Neural progenitor cell (in vitro differentiated cells): ENCODE measurements at regions not wholly inside any gene's neighbourhood (a gene's known extent, or its start where the extent isn't known, plus 50 kb on each side); places are given as distances from the start of the nearest gene placed in this dataset.

Source experiments
- DNase-seq: peaks from one replicate; pipeline ENCODE4 v3.0.0-alpha.2; 2016; ENCODE audit warnings: low spot score
- H2AFZ ChIP-seq: fragments of 200-600 bp; sonication (generic); replicated peaks from 2 replicates; pipeline ENCODE4 v1.6.1; 2016; ENCODE audit warnings: antibody characterized with exemption
- H3F3A ChIP-seq: fragments of 200-600 bp; sonication (generic); 2 replicates; pipeline ENCODE4 v1.6.1; 2016; ENCODE audit warnings: antibody characterized with exemption, low read depth
- H3K27ac ChIP-seq: fragments of 200-600 bp; sonication (generic); 2 replicates; pipeline ENCODE4 v1.5.1; 2016; ENCODE audit warnings: mild to moderate bottlenecking
- H3K27me3 ChIP-seq: fragments of 200-600 bp; sonication (generic); 2 replicates; pipeline ENCODE4 v1.6.1; 2016; ENCODE audit warnings: mild to moderate bottlenecking, moderate library complexity
- H3K36me3 ChIP-seq: fragments of 200-600 bp; sonication (generic); 2 replicates; pipeline ENCODE4 v1.5.1; 2016
- H3K4me1 ChIP-seq: fragments of 200-600 bp; sonication (generic); 2 replicates; pipeline ENCODE4 v1.6.1; 2016; ENCODE audit warnings: mixed run types
- H3K4me2 ChIP-seq: fragments of 200-600 bp; sonication (generic); 2 replicates; pipeline ENCODE4 v1.6.1; 2016
- H3K4me3 ChIP-seq: fragments of 200-600 bp; sonication (generic); 2 replicates; pipeline ENCODE4 v1.5.1; 2016
- H3K79me2 ChIP-seq: fragments of 200-600 bp; sonication (generic); 2 replicates; pipeline ENCODE4 v1.6.1; 2016; ENCODE audit warnings: low read depth
- H3K9ac ChIP-seq: fragments of 200-600 bp; sonication (generic); 2 replicates; pipeline ENCODE4 v1.6.1; 2016
- H3K9me3 ChIP-seq: fragments of 200-600 bp; sonication (generic); 2 replicates; pipeline ENCODE4 v1.5.1; 2016; ENCODE audit warnings: low read depth
- H4K20me1 ChIP-seq: fragments of 200-600 bp; sonication (generic); 2 replicates; pipeline ENCODE4 v1.6.1; 2016; ENCODE audit warnings: low read depth
- H3K27ac Mint-ChIP-seq: 3 replicates; pipeline ENCODE4 v1.8.0; 2021; ENCODE audit warnings: mixed read lengths
- H3K27me3 Mint-ChIP-seq: 2 replicates; pipeline ENCODE4 v1.8.0; 2022; ENCODE audit warnings: low read depth, mild to moderate bottlenecking, inconsistent platforms, moderate library complexity, mixed read lengths; ENCODE audit not compliant: insufficient read depth
- H3K36me3 Mint-ChIP-seq: 3 replicates; pipeline ENCODE4 v1.8.0; 2021; ENCODE audit warnings: mixed read lengths
- H3K4me1 Mint-ChIP-seq: 3 replicates; pipeline ENCODE4 v1.8.0; 2021; ENCODE audit warnings: mixed read lengths
- H3K4me3 Mint-ChIP-seq: 3 replicates; pipeline ENCODE4 v1.8.0; 2021; ENCODE audit warnings: mild to moderate bottlenecking, moderate library complexity, mixed read lengths
- H3K9me3 Mint-ChIP-seq: 3 replicates; pipeline ENCODE4 v1.8.0; 2020; ENCODE audit warnings: mixed read lengths
- EZH2 ChIP-seq: fragments of 200-600 bp; sonication (generic); IDR thresholded peaks from 2 replicates; pipeline ENCODE4 v1.6.1; 2017; ENCODE audit warnings: antibody characterized with exemption, mild to moderate bottlenecking, moderate library complexity
- EZH2phosphoT487 ChIP-seq: fragments of 200-600 bp; sonication (generic); IDR thresholded peaks from 2 replicates; pipeline ENCODE4 v1.6.1; 2017; ENCODE audit warnings: antibody characterized with exemption
- TF ChIP-seq, protein P1 (sequence below): fragments of 200-600 bp; sonication (generic); IDR thresholded peaks from 2 replicates; pipeline ENCODE4 v1.5.1; 2017; ENCODE audit warnings: antibody characterized with exemption, mild to moderate bottlenecking

DNA sequence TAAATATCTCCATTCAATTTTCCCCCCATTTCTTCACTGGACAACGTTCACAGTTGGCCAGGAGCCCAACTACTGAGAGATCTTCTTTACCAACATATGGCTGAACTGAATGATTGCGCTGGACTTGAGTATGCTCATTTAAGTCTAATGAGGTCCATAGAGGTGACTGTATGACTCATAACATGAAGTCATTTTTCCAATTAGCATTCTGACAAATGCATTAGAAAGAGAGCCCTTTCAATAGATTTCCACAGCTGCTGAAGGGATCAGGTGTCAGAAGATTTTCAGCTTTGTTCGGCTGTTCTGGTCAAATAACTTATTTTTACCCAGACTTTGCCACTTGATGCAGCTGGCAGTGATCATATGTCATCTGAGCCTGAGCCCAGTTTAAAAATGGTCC lies 438.0 kb downstream of the ETV1 start:
- Histone ChIP-seq H3K27ac (no peak overlapping the region), H3K4me2 (no peak overlapping the region), H3K36me3 (no peaks in the 10 kb centered on the region), H3K4me3 (no peak overlapping the region), H3K79me2 (no peaks in the 10 kb centered on the region), H4K20me1 (no peaks in the 10 kb centered on the region), H2AFZ (no peak overlapping the region), H3K4me1 (no peaks in the 10 kb centered on the region), H3K27me3 (no peaks in the 10 kb centered on the region), H3F3A (no peaks in the 10 kb centered on the region), H3K9ac (no peak overlapping the region), H3K9me3 (no peaks in the 10 kb centered on the region)
- Mint-ChIP-seq H3K4me3 (no peak overlapping the region), H3K36me3 (no peaks in the 10 kb centered on the region), H3K4me1 (no peaks in the 10 kb centered on the region), H3K9me3 (no peaks in the 10 kb centered on the region), H3K27ac (no peak overlapping the region), H3K27me3 (no peaks in the 10 kb centered on the region)
- TF ChIP-seq EZH2phosphoT487: no peak
- TF ChIP-seq EZH2: no peak
- TF ChIP-seq, protein P1, sequence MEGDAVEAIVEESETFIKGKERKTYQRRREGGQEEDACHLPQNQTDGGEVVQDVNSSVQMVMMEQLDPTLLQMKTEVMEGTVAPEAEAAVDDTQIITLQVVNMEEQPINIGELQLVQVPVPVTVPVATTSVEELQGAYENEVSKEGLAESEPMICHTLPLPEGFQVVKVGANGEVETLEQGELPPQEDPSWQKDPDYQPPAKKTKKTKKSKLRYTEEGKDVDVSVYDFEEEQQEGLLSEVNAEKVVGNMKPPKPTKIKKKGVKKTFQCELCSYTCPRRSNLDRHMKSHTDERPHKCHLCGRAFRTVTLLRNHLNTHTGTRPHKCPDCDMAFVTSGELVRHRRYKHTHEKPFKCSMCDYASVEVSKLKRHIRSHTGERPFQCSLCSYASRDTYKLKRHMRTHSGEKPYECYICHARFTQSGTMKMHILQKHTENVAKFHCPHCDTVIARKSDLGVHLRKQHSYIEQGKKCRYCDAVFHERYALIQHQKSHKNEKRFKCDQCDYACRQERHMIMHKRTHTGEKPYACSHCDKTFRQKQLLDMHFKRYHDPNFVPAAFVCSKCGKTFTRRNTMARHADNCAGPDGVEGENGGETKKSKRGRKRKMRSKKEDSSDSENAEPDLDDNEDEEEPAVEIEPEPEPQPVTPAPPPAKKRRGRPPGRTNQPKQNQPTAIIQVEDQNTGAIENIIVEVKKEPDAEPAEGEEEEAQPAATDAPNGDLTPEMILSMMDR: no peak
- DNase-seq: no peak

DNA sequence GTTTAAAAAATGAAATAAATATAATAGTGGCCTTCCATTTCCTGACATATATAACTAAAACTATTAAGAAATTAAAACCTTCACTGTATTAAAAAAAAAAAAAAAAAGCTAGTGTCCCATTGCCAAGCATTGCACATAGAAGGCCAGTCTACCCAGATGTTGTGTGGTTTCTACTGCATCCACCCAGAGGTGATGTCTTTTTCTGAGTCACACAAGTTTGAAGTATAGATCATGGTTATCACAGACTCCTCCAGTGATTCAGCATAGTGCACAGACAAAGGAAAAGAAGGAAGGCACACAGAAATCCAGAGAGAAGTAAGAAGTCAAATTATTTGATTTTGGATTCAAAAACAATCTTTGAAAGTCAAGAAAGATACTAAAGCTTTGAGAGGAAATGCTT lies 429.0 kb downstream of the ETV1 start:
- no peak overlapping the region for H3K4me3 Mint-ChIP-seq
- Histone ChIP-seq H3F3A (no peaks in the 10 kb centered on the region), H3K36me3 (no peaks in the 10 kb centered on the region), H3K4me3 (no peak overlapping the region), H4K20me1 (no peaks in the 10 kb centered on the region), H3K27me3 (no peaks in the 10 kb centered on the region), H3K9ac (no peak overlapping the region), H3K9me3 (no peaks in the 10 kb centered on the region), H3K79me2 (no peaks in the 10 kb centered on the region), H3K4me1 (no peaks in the 10 kb centered on the region), H2AFZ (no peak overlapping the region), H3K4me2 (no peak overlapping the region), H3K27ac (no peak overlapping the region)
- DNase-seq: no peak
- H3K27me3 Mint-ChIP-seq: no peaks in the 10 kb centered on the region
- no peak for TF ChIP-seq EZH2
- TF ChIP-seq EZH2phosphoT487: no peak
- TF ChIP-seq, protein P1: no peak
- H3K9me3 Mint-ChIP-seq: no peaks in the 10 kb centered on the region
- no peaks in the 10 kb centered on the region for H3K36me3 Mint-ChIP-seq
- no peak overlapping the region for H3K27ac Mint-ChIP-seq
- no peaks in the 10 kb centered on the region for H3K4me1 Mint-ChIP-seq

DNA sequence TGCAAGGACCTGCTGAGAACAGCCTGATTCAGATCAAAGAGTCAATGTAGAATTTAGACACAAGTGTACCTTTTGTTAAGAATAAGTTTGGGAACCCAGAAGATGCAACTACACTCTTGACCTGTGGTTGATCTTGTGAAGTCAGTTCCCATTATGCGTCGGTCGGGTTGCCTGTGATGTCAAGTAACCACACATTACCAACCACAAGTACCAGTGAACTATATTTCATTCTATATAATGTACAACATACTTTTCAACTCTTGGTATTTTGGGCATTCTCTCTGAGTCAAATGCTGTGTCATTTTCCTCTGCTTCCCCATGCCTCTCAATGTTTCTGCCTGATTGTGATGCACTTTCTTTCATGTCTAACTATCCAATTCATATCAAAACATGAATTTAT lies 426.2 kb downstream of the ETV1 start:
- DNase-seq: no peak
- Mint-ChIP-seq H3K4me3 (no peak overlapping the region), H3K9me3 (no peaks in the 10 kb centered on the region), H3K27me3 (no peaks in the 10 kb centered on the region), H3K36me3 (no peaks in the 10 kb centered on the region), H3K4me1 (no peaks in the 10 kb centered on the region), H3K27ac (no peak overlapping the region)
- H3F3A ChIP-seq: no peaks in the 10 kb centered on the region
- TF ChIP-seq EZH2phosphoT487 (no peak), EZH2 (no peak)
- TF ChIP-seq, protein P1: no peak
- no peak overlapping the region for H3K4me2 ChIP-seq
- no peaks in the 10 kb centered on the region for H3K27me3 ChIP-seq
- H2AFZ ChIP-seq: no peak overlapping the region
- no peaks in the 10 kb centered on the region for H3K36me3 ChIP-seq
- no peaks in the 10 kb centered on the region for H3K4me1 ChIP-seq
- H3K79me2 ChIP-seq: no peaks in the 10 kb centered on the region
- H3K9me3 ChIP-seq: no peaks in the 10 kb centered on the region
- no peak overlapping the region for H3K4me3 ChIP-seq
- H3K9ac ChIP-seq: no peak overlapping the region
- H4K20me1 ChIP-seq: no peaks in the 10 kb centered on the region
- H3K27ac ChIP-seq: no peak overlapping the region

DNA sequence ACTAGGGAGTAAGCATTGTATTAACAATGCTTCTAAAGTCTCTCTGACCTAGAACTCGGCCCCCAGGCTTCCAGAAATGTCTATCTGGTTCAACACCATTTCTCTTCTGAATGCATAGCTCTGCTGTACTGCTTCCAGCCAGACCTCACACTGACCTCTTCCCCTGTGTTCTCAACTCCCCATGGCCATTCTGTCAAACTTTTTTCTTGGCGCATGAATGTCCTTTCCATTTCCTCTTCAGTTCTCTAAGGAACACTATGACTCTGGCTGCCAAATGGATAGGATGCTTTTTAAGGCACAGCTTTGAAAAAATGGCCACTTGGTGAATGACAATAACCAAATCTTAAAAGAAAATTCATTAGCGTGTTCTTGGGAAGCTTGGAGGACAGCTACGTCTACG lies 425.8 kb downstream of the ETV1 start:
- Mint-ChIP-seq H3K4me3 (no peak overlapping the region), H3K9me3 (no peaks in the 10 kb centered on the region), H3K4me1 (no peaks in the 10 kb centered on the region), H3K36me3 (no peaks in the 10 kb centered on the region), H3K27ac (no peak overlapping the region), H3K27me3 (no peaks in the 10 kb centered on the region)
- Histone ChIP-seq H2AFZ (no peak overlapping the region), H3K27me3 (no peaks in the 10 kb centered on the region), H3K9me3 (no peaks in the 10 kb centered on the region), H4K20me1 (no peaks in the 10 kb centered on the region), H3K27ac (no peak overlapping the region), H3K4me3 (no peak overlapping the region), H3K36me3 (no peaks in the 10 kb centered on the region), H3K4me2 (no peak overlapping the region), H3F3A (no peaks in the 10 kb centered on the region), H3K4me1 (no peaks in the 10 kb centered on the region), H3K79me2 (no peaks in the 10 kb centered on the region), H3K9ac (no peak overlapping the region)
- no peak for DNase-seq
- TF ChIP-seq, protein P1: no peak
- no peak for TF ChIP-seq EZH2
- TF ChIP-seq EZH2phosphoT487: no peak
